A673 (cell line): ENCODE measurements at regions not wholly inside any gene's neighbourhood (a gene's known extent, or its start where the extent isn't known, plus 50 kb on each side); places are given as distances from the start of the nearest gene placed in this dataset.

Experiments used
- BruUV-seq: library from RNA; stranded (reverse); fragments of 400-500 nt; replicated peaks from 2 replicates; lab custom pipeline; 2021; lab: Mats Ljungman, UMichigan
- CTCF ChIA-PET: fragments of 300-600 bp; sonication (Branson Sonifier 250); formaldehyde crosslinking; loops from one replicate; lab custom pipeline; 2022; ENCODE audit warnings: antibody characterized with exemption; lab: Charles Lee
- POLR2A ChIA-PET: fragments of 300-600 bp; sonication (Branson Sonifier 250); formaldehyde crosslinking; loops from one replicate; lab custom pipeline; 2022; ENCODE audit warnings: antibody characterized with exemption; ENCODE audit not compliant: low non-redundant PET; lab: Charles Lee
- DNase-seq: peaks from one replicate; pipeline ENCODE4 v3.0.0-alpha.2; 2015; ENCODE audit warnings: low spot score
- H3K27ac ChIP-seq: fragments of 200-600 bp; sonication (generic); 2 replicates; pipeline ENCODE4 v1.5.1; 2016; ENCODE audit warnings: mixed run types, low read depth, mild to moderate bottlenecking, mixed read lengths, antibody characterized with exemption, low read length; ENCODE audit not compliant: poor library complexity, severe bottlenecking
- H3K27me3 ChIP-seq: fragments of 200-600 bp; sonication (generic); replicated peaks from 2 replicates; pipeline ENCODE4 v1.6.1; 2017; ENCODE audit warnings: mixed run types, low read depth, mild to moderate bottlenecking, mixed read lengths, antibody characterized with exemption, low read length; ENCODE audit not compliant: insufficient read depth, poor library complexity
- H3K36me3 ChIP-seq: fragments of 200-600 bp; sonication (generic); 2 replicates; pipeline ENCODE4 v1.6.1; 2016; ENCODE audit warnings: mixed run types, mild to moderate bottlenecking, mixed read lengths, antibody characterized with exemption, low read length; ENCODE audit not compliant: insufficient read depth, poor library complexity, severe bottlenecking
- H3K4me1 ChIP-seq: fragments of 200-600 bp; sonication (generic); 2 replicates; pipeline ENCODE4 v1.6.1; 2017; ENCODE audit warnings: mixed run types, mild to moderate bottlenecking, mixed read lengths, antibody characterized with exemption, low read length; ENCODE audit not compliant: insufficient read depth, poor library complexity, severe bottlenecking
- H3K4me3 ChIP-seq: fragments of 200-600 bp; sonication (generic); 2 replicates; pipeline ENCODE4 v1.5.1; 2016; ENCODE audit warnings: low read depth, mixed run types, mild to moderate bottlenecking, mixed read lengths, low read length; ENCODE audit not compliant: poor library complexity, severe bottlenecking
- H3K9me3 ChIP-seq: fragments of 200-600 bp; sonication (generic); 2 replicates; pipeline ENCODE4 v1.6.1; 2016; ENCODE audit warnings: mixed run types, low read depth, mild to moderate bottlenecking, mixed read lengths, antibody characterized with exemption, low read length; ENCODE audit not compliant: poor library complexity, severe bottlenecking
- EZH2 ChIP-seq: fragments of 200-600 bp; sonication (generic); IDR thresholded peaks from 2 replicates; pipeline ENCODE4 v1.6.1; 2017; ENCODE audit warnings: borderline replicate concordance, low read depth, mild to moderate bottlenecking, mixed read lengths, antibody characterized with exemption, low read length; ENCODE audit not compliant: poor library complexity, severe bottlenecking
- intact Hi-C: fragments of 100-400 bp; cut with micrococcal nuclease; formaldehyde crosslinking; loops from one replicate; pipeline ENCODE4 v1.10.0; 2022; ENCODE audit not compliant: unreplicated experiment
- TF ChIP-seq, protein P1 (sequence below): fragments of 300-800, 200-600 bp; sonication (generic); conservative IDR thresholded peaks from 2 replicates; pipeline ENCODE4 v1.5.1; 2017; ENCODE audit warnings: low read depth, mild to moderate bottlenecking, antibody characterized with exemption, low read length, moderate library complexity, mixed read lengths

DNA sequence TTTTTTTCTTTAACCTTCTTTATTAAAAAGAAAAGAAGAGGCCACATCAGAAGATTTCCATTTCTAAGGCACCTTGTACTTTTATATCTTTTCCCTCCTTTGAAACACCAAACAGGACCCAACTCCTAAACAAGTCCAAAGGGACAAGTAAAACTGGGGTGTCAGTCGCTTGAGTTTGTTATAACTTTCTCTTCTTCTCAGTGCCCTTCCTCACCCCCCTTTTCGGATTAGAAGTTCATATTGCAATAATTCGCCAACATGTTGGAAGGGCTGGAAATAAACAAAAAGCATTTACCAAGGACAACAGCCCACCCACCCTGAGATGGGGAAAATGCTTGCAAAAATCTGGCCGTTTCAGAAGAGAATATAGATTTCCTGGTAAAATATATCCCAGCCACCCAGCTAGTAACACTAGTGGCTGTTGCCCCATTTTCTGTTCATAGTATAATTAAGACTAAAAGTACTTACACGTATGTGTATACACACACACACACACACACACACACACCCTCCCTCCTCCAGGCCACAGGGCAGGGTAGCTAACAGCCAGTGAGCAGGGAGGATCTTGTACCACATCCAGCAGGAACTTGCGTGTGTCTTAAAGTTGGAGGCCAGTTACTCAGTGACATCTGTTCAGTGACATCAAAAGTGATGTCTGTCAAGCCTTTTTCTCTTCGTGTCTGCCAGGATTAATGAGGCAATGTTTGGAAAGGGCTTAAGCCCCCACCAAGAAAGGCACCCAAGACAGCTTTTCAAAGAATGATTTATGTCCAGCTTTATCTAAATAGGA, 149.1 kb upstream of the KLF4 start:
- TSS peak; percentile 59 for BruUV-seq
- no peaks in the 10 kb centered on the region for H3K36me3 ChIP-seq

DNA sequence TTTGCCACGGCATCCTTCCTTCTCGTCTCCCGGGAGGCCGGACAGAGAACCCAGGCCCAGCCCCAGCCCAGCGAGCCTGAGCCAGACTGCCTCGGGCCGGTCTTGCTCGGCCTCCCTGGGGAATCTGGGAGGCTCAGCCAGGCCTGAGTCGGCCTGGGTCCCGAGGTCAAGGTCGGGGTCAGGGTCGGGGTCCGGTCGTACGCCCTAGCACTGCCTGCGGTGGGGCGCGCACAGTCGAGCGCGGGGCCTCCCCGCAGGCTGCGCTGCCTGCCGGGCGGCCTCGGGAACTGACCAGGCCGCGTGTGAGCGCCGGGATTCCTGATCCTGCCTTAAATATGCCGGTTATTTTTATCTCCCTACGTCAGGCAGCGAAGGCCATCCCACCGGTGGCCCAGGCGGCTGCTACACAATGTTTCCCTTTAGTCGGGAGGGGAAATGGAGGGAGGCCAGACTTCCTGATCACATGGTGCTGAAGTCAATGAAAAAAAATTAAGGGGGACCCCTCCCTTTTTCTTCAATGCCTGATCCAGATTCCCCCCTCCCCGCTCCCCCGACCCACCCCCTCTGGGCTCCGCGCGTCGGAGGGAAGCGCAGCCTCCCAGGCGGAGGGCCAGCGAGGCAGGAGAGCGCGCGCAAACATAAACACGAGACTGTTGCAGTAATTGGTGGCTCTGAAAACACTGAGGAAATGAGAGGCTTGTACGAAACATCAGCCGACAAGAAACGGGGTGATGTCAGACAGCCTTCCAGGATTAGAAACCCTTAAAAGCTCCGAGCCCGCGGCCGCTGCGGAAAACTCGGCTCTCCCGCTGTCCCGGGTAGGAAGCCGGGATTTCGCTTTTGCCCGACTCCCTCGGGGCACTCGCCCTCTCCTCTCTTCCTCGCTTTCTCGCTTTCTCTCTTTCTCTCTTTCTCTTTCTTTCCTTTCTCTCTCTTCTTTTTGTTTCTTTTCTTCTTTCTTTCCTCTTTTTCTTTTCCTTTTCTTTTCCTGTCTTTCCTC, 148.2 kb upstream of the KLF4 start:
- Histone ChIP-seq H3K27me3 (no peaks in the 10 kb centered on the region), H3K36me3 (no peaks in the 10 kb centered on the region), H3K27ac (no peak overlapping the region), H3K9me3 (no peaks in the 10 kb centered on the region), H3K4me1 (peaks cover 6% of the 10 kb centered on the region), H3K4me3 (peak overlapping the region; percentile 39)
- POLR2A ChIA-PET: no interaction called here
- intact Hi-C loops: loop anchor here (10.0 kb wide), 1 partner anchor 143 kb away; no protein-coding TSS in a partner anchor
- no peak for TF ChIP-seq EZH2
- TF ChIP-seq, protein P1, sequence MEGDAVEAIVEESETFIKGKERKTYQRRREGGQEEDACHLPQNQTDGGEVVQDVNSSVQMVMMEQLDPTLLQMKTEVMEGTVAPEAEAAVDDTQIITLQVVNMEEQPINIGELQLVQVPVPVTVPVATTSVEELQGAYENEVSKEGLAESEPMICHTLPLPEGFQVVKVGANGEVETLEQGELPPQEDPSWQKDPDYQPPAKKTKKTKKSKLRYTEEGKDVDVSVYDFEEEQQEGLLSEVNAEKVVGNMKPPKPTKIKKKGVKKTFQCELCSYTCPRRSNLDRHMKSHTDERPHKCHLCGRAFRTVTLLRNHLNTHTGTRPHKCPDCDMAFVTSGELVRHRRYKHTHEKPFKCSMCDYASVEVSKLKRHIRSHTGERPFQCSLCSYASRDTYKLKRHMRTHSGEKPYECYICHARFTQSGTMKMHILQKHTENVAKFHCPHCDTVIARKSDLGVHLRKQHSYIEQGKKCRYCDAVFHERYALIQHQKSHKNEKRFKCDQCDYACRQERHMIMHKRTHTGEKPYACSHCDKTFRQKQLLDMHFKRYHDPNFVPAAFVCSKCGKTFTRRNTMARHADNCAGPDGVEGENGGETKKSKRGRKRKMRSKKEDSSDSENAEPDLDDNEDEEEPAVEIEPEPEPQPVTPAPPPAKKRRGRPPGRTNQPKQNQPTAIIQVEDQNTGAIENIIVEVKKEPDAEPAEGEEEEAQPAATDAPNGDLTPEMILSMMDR: no peak
- no TSS peak for BruUV-seq
- CTCF ChIA-PET: no interaction called here
- peak; percentile 54 for DNase-seq

More for the DNA sequence above, 149.1 kb upstream of the KLF4 start:
- Histone ChIP-seq H3K4me3 (peak overlapping the region; percentile 39), H3K9me3 (no peaks in the 10 kb centered on the region), H3K4me1 (peaks cover 6% of the 10 kb centered on the region), H3K27ac (no peak overlapping the region), H3K27me3 (no peaks in the 10 kb centered on the region)
- ChIA-PET POLR2A (no interaction called here), CTCF (no interaction called here)
- TF ChIP-seq, protein P1: no peak
- no peak for TF ChIP-seq EZH2
- no peak for DNase-seq
- intact Hi-C loops: loop anchor here (10.0 kb wide), 1 partner anchor 144 kb away; no protein-coding TSS in a partner anchor

DNA sequence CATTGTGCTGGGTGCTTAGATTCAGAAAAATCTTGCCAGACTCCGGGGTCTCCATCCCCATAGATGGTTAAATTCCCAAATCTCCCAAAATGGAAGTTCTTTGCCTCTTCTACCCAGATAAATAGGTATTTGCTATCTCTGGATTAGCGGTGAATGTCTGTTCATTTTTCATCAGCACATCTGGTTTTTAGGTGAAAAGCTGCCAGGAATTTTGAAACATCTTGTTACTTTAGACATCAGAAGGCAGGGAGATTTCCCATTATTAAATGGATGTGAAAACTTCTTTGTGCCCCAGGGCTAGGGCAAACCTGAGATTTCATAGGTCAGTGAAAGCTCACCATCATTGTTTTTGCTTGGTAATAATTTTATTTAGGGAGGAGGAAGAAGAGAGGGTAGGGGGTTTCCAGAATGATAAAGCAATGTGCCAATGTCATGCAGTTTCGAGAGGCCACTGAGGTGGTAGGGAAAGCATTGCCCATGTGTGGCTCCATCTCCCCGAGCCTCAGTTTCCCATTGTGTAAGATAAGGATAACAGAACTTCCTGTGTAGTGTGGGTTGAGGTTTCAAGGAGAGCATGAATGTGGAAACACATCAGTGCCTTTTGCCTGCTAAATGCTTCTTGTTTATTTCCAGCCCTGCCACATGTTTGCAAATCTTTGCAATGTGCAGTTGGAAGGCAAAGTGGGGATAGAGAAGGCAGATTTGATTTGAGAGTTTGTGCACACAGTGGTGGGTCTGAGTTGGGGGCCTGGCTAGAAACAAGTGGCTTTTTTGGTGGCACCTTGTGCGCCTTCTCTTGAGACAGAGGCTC, 147.2 kb upstream of the KLF4 start:
- H3K36me3 ChIP-seq: no peaks in the 10 kb centered on the region
- BruUV-seq: no TSS peak
- intact Hi-C loops: loop anchor here (10.0 kb wide), 1 partner anchor 142 kb away; no protein-coding TSS in a partner anchor
- ChIA-PET POLR2A (no interaction called here), CTCF (no interaction called here)
- H3K27me3 ChIP-seq: no peaks in the 10 kb centered on the region
- TF ChIP-seq, protein P1: no peak
- no peak for TF ChIP-seq EZH2
- no peak overlapping the region for H3K27ac ChIP-seq
- no peak overlapping the region for H3K4me3 ChIP-seq
- no peak for DNase-seq
- no peaks in the 10 kb centered on the region for H3K9me3 ChIP-seq
- peaks cover 6% of the 10 kb centered on the region for H3K4me1 ChIP-seq
